Endothelial cell of umbilical vein (primary cell): ENCODE measurements at regions not wholly inside any gene's neighbourhood (a gene's known extent, or its start where the extent isn't known, plus 50 kb on each side); places are given as distances from the start of the nearest gene placed in this dataset.

ENCODE experiments used
- BruUV-seq: library from RNA; stranded (reverse); fragments of 400-500 nt; replicated peaks from 2 replicates; lab custom pipeline; 2021; lab: Mats Ljungman, UMichigan
- CTCF ChIA-PET: fragments of 300-600, 350-600 bp; sonication (Branson Sonifier 250); formaldehyde crosslinking; loops from one replicate; lab custom pipeline; 2021; ENCODE audit warnings: antibody characterized with exemption, inconsistent platforms; lab: Charles Lee
- POLR2A ChIA-PET: fragments of 300-600, 350-600 bp; sonication (Branson Sonifier 250); formaldehyde crosslinking; loops from one replicate; lab custom pipeline; 2021; ENCODE audit warnings: antibody characterized with exemption, inconsistent platforms; lab: Charles Lee
- DNase-seq: peaks from one replicate; pipeline ENCODE4 v3.0.0-alpha.2; 2011; ENCODE audit warnings: low read depth, low spot score
- FAIRE-seq: peaks from 2 replicates; lab custom pipeline; 2011; peaks lifted over from hg19 to GRCh38; lab: Jason Lieb, UNC
- H2AFZ ChIP-seq: 2 replicates; pipeline ENCODE4 v1.6.0; 2012; ENCODE audit warnings: low read depth, low read length, control low read depth, inconsistent platforms
- H3K27ac ChIP-seq: 2 replicates; pipeline ENCODE4 v1.5.1; 2011; ENCODE audit warnings: low read depth, mild to moderate bottlenecking, control low read depth, low read length, moderate library complexity; ENCODE audit not compliant: insufficient read depth
- H3K27me3 ChIP-seq, 2 experiments: 2 replicates each; pipeline versions ENCODE4 v1.6.0 to v1.6.1; 2011; ENCODE audit warnings: low read length in 2 of 2, mixed read lengths in 1 of 2; ENCODE audit not compliant: control insufficient read depth in 2 of 2, insufficient read depth in 2 of 2
- H3K36me3 ChIP-seq, 2 experiments: 2 replicates in 1 of 2; 3 replicates in 1 of 2; pipeline ENCODE4 v1.5.1; 2011; ENCODE audit warnings: low read length in 2 of 2, mild to moderate bottlenecking in 1 of 2, moderate library complexity in 1 of 2; ENCODE audit not compliant: control insufficient read depth in 2 of 2, insufficient read depth in 2 of 2; ENCODE audit errors: extremely low read depth in 1 of 2
- H3K4me1 ChIP-seq: 3 replicates; pipeline ENCODE4 v1.5.1; 2011; ENCODE audit warnings: mild to moderate bottlenecking, low read length; ENCODE audit not compliant: control insufficient read depth, insufficient read depth; ENCODE audit errors: extremely low read depth
- H3K4me2 ChIP-seq: 2 replicates; pipeline ENCODE4 v1.6.1; 2011; ENCODE audit warnings: low read length, control low read depth, mixed read lengths; ENCODE audit not compliant: insufficient read depth
- H3K4me3 ChIP-seq, 3 experiments: fragments of 200-600 bp in 1 of 3; sonication (generic), shearing (Covaris generic) in 1 of 3; replicated peaks in 1 of 3; 2 replicates each; pipeline ENCODE4 v1.5.1; 2011 to 2016; ENCODE audit warnings: control low read depth in 3 of 3, low read length in 3 of 3, mild to moderate bottlenecking in 2 of 3, inconsistent platforms in 1 of 3, low read depth in 1 of 3, moderate library complexity in 1 of 3; ENCODE audit not compliant: insufficient read depth in 1 of 3
- H3K79me2 ChIP-seq: 2 replicates; pipeline ENCODE4 v1.6.0; 2012; ENCODE audit warnings: low read length, inconsistent platforms; ENCODE audit not compliant: control insufficient read depth, insufficient read depth
- H3K9ac ChIP-seq: replicated peaks from 2 replicates; pipeline ENCODE3; 2011; ENCODE audit warnings: low read length, control low read depth; ENCODE audit not compliant: insufficient read depth; ENCODE audit errors: extremely low read depth
- H3K9me1 ChIP-seq: replicated peaks from 3 replicates; pipeline ENCODE4 v1.6.0; 2011; ENCODE audit warnings: mild to moderate bottlenecking, low read length; ENCODE audit not compliant: control insufficient read depth, insufficient read depth; ENCODE audit errors: extremely low read depth
- H3K9me3 ChIP-seq: replicated peaks from 2 replicates; pipeline ENCODE4 v1.5.1; 2012; ENCODE audit warnings: low read length, inconsistent platforms; ENCODE audit not compliant: control insufficient read depth, insufficient read depth
- H4K20me1 ChIP-seq: replicated peaks from 2 replicates; pipeline ENCODE3; 2011; ENCODE audit warnings: mild to moderate bottlenecking, low read length; ENCODE audit not compliant: control insufficient read depth, insufficient read depth; ENCODE audit errors: extremely low read depth
- EZH2 ChIP-seq: IDR thresholded peaks from 2 replicates; pipeline ENCODE4 v1.6.1; 2012; ENCODE audit warnings: borderline replicate concordance, low read depth, mild to moderate bottlenecking, moderate library complexity, low read length, inconsistent platforms; ENCODE audit not compliant: severe bottlenecking
- GATA2 ChIP-seq: IDR thresholded peaks from 2 replicates; pipeline ENCODE4 v1.7.0; 2011; ENCODE audit warnings: low read depth, mild to moderate bottlenecking, moderate library complexity, mixed read lengths, low read length; ENCODE audit not compliant: insufficient read length, insufficient read depth
- JUN ChIP-seq: IDR thresholded peaks from 2 replicates; pipeline ENCODE4 v1.6.1; 2011; ENCODE audit warnings: borderline replicate concordance, low read depth; ENCODE audit not compliant: insufficient read length, insufficient read depth
- MYC ChIP-seq: IDR thresholded peaks from one replicate; pipeline ENCODE4 v1.6.1; 2011; ENCODE audit warnings: mild to moderate bottlenecking, low read depth, low read length
- POLR2A ChIP-seq: IDR thresholded peaks from 2 replicates; pipeline ENCODE4 v1.6.1; 2012; ENCODE audit warnings: low read depth, mild to moderate bottlenecking, control low read depth, low read length
- POLR2AphosphoS5 ChIP-seq: IDR thresholded peaks from 2 replicates; pipeline ENCODE4 v1.6.1; 2012; ENCODE audit warnings: low read depth, mild to moderate bottlenecking, control low read depth, low read length, moderate library complexity; ENCODE audit not compliant: insufficient read depth
- dilution Hi-C: fragments of 300-500 bp; cut with MboI; formaldehyde crosslinking; loops from one replicate; pipeline ENCODE4 v1.15.0; 2019; ENCODE audit warnings: low sequenced_read_pairs; ENCODE audit not compliant: extremely low pct_ligation_motif_present
- intact Hi-C: fragments of 100-400 bp; cut with micrococcal nuclease; formaldehyde crosslinking; loops from one replicate; pipeline ENCODE4 v1.10.0; 2022
- TF ChIP-seq, protein P1 (sequence below): IDR thresholded peaks from 2 replicates; pipeline ENCODE4 v1.6.1; 2011; ENCODE audit not compliant: insufficient read depth, insufficient read length
- TF ChIP-seq, protein P2 (sequence below), 2 donors: IDR thresholded peaks; 1 replicate in 1 of 2; 2 replicates in 1 of 2; pipeline ENCODE4 v1.5.1; 2011; ENCODE audit warnings: low read length in 2 of 2, mild to moderate bottlenecking in 2 of 2, moderate library complexity in 2 of 2, control low read depth in 1 of 2, inconsistent platforms in 1 of 2, low read depth in 1 of 2; ENCODE audit not compliant: insufficient read depth in 1 of 2; ENCODE audit errors: extremely low read depth in 1 of 2

GRCh38 chr14:39491134-39491571 is 58.9 kb upstream of the FBXO33 start:
- no peaks in the 10 kb centered on the region for H3K79me2 ChIP-seq
- ChIA-PET POLR2A (no interaction called here), CTCF (no interaction called here)
- DNase-seq (peak; percentile 24), FAIRE-seq (peak; percentile 66)
- H3K9me1 ChIP-seq, result no peaks in the 10 kb centered on the region
- H3K9ac ChIP-seq, result no peak overlapping the region
- H3K27me3 ChIP-seq, result no peaks in the 10 kb centered on the region
- H3K27ac ChIP-seq, result no peak overlapping the region
- H3K4me3 ChIP-seq, result no peak overlapping the region
- no peak for TF ChIP-seq GATA2
- no peak for TF ChIP-seq POLR2A
- no peak for TF ChIP-seq JUN
- no peak for TF ChIP-seq MYC
- TF ChIP-seq EZH2, result no peak
- no peak for TF ChIP-seq POLR2AphosphoS5
- TF ChIP-seq, protein P1, sequence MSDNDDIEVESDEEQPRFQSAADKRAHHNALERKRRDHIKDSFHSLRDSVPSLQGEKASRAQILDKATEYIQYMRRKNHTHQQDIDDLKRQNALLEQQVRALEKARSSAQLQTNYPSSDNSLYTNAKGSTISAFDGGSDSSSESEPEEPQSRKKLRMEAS, result no peak
- TF ChIP-seq, protein P2, sequence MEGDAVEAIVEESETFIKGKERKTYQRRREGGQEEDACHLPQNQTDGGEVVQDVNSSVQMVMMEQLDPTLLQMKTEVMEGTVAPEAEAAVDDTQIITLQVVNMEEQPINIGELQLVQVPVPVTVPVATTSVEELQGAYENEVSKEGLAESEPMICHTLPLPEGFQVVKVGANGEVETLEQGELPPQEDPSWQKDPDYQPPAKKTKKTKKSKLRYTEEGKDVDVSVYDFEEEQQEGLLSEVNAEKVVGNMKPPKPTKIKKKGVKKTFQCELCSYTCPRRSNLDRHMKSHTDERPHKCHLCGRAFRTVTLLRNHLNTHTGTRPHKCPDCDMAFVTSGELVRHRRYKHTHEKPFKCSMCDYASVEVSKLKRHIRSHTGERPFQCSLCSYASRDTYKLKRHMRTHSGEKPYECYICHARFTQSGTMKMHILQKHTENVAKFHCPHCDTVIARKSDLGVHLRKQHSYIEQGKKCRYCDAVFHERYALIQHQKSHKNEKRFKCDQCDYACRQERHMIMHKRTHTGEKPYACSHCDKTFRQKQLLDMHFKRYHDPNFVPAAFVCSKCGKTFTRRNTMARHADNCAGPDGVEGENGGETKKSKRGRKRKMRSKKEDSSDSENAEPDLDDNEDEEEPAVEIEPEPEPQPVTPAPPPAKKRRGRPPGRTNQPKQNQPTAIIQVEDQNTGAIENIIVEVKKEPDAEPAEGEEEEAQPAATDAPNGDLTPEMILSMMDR (IDR thresholded peaks at IDR 0.05; ENCODE audit: extremely low read depth in 1 of 2, insufficient read depth in 1 of 2, low read depth in 1 of 2, low read length in 2 of 2), result peak; percentile 7
- no peak overlapping the region for H2AFZ ChIP-seq
- no peaks in the 10 kb centered on the region for H3K36me3 ChIP-seq
- no peaks in the 10 kb centered on the region for H4K20me1 ChIP-seq
- dilution Hi-C loops, result no loop called here
- no peaks in the 10 kb centered on the region for H3K9me3 ChIP-seq
- no peak overlapping the region for H3K4me2 ChIP-seq
- no TSS peak for BruUV-seq
- intact Hi-C loops, result no loop called here
- no peaks in the 10 kb centered on the region for H3K4me1 ChIP-seq
